Thyroid gland (tissue), 4 donors: ENCODE measurements at regions not wholly inside any gene's neighbourhood (a gene's known extent, or its start where the extent isn't known, plus 50 kb on each side); places are given as distances from the start of the nearest gene placed in this dataset.

ENCODE experiments used
- POLR2A ChIP-seq, 2 donors: fragments of 450-650 bp; IDR thresholded peaks; one replicate each; pipeline ENCODE4 v1.6.1; 2017; ENCODE audit warnings: antibody characterized with exemption in 2 of 2, mild to moderate bottlenecking in 2 of 2, moderate library complexity in 1 of 2
- TF ChIP-seq, protein P1 (sequence below), 6 experiments: fragments of 200-600 bp in 3 of 6; fragments of 450-650 bp in 3 of 6; sonication (generic) in 3 of 6; IDR thresholded peaks; one replicate each; pipeline ENCODE4 v1.5.1; 2016 to 2019; ENCODE audit warnings: antibody characterized with exemption in 6 of 6, mild to moderate bottlenecking in 2 of 6, inconsistent platforms in 1 of 6, moderate library complexity in 1 of 6

- TF ChIP-seq, protein P1, sequence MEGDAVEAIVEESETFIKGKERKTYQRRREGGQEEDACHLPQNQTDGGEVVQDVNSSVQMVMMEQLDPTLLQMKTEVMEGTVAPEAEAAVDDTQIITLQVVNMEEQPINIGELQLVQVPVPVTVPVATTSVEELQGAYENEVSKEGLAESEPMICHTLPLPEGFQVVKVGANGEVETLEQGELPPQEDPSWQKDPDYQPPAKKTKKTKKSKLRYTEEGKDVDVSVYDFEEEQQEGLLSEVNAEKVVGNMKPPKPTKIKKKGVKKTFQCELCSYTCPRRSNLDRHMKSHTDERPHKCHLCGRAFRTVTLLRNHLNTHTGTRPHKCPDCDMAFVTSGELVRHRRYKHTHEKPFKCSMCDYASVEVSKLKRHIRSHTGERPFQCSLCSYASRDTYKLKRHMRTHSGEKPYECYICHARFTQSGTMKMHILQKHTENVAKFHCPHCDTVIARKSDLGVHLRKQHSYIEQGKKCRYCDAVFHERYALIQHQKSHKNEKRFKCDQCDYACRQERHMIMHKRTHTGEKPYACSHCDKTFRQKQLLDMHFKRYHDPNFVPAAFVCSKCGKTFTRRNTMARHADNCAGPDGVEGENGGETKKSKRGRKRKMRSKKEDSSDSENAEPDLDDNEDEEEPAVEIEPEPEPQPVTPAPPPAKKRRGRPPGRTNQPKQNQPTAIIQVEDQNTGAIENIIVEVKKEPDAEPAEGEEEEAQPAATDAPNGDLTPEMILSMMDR (IDR thresholded peaks at IDR 0.05), result no peak
- TF ChIP-seq POLR2A (IDR thresholded peaks at IDR 0.05), result no peak
These were observed 221.0 kb downstream of the EMX2 start for GRCh38 chr10:117763528-117763927.
